Transverse colon (tissue), 4 donors: ENCODE measurements at regions not wholly inside any gene's neighbourhood (a gene's known extent, or its start where the extent isn't known, plus 50 kb on each side); places are given as distances from the start of the nearest gene placed in this dataset.

Experiments
- DNase-seq: peaks from one replicate; pipeline ENCODE4 v3.0.0-alpha.2; 2019
- H3K27ac ChIP-seq, 4 donors: fragments of 200-600 bp; sonication (generic); 2 replicates each; pipeline ENCODE4 v1.5.1; 2016 to 2018; ENCODE audit warnings: inconsistent platforms in 4 of 4
- H3K27me3 ChIP-seq: fragments of 200-600 bp; sonication (generic); 2 replicates; pipeline ENCODE4 v1.5.1; 2017; ENCODE audit warnings: inconsistent platforms
- H3K36me3 ChIP-seq, 4 donors: fragments of 200-600 bp; sonication (generic); 2 replicates each; pipeline ENCODE4 v1.5.1; 2017 to 2019; ENCODE audit warnings: inconsistent platforms in 4 of 4
- H3K4me1 ChIP-seq, 4 donors: fragments of 200-600 bp; sonication (generic); 2 replicates each; pipeline ENCODE4 v1.5.1; 2017 to 2020; ENCODE audit warnings: inconsistent platforms in 4 of 4
- H3K4me3 ChIP-seq, 4 donors: fragments of 200-600 bp; sonication (generic); 1 replicate in 1 of 4; 2 replicates in 3 of 4; pipeline versions ENCODE4 v1.5.1 to v1.6.1; 2017 to 2019; ENCODE audit warnings: inconsistent platforms in 4 of 4
- H3K9me3 ChIP-seq, 2 donors: fragments of 200-600 bp; sonication (generic); 2 replicates each; pipeline ENCODE4 v1.5.1; 2017 to 2019; ENCODE audit warnings: inconsistent platforms in 2 of 2
- CTCF ChIP-seq, 5 experiments: fragments of 200-600 bp in 3 of 5; fragments of 450-650 bp in 2 of 5; sonication (generic) in 3 of 5; IDR thresholded peaks; 1 replicate in 2 of 5; 2 replicates in 3 of 5; pipeline ENCODE4 v1.5.1; 2016 to 2017; ENCODE audit warnings: antibody characterized with exemption in 5 of 5, inconsistent platforms in 3 of 5, mild to moderate bottlenecking in 2 of 5, moderate library complexity in 1 of 5
- EP300 ChIP-seq: sonication (generic); formaldehyde crosslinking; IDR thresholded peaks from one replicate; pipeline ENCODE4 v1.6.1; 2017; ENCODE audit warnings: antibody characterized with exemption, low read depth
- POLR2A ChIP-seq: fragments of 450-650 bp; IDR thresholded peaks from one replicate; pipeline ENCODE4 v1.6.1; 2016; ENCODE audit warnings: antibody characterized with exemption, mild to moderate bottlenecking, moderate library complexity
- POLR2AphosphoS5 ChIP-seq, 3 donors: sonication (generic); formaldehyde crosslinking; IDR thresholded peaks; one replicate each; pipeline ENCODE4 v1.6.1; 2016; ENCODE audit warnings: antibody characterized with exemption in 3 of 3
- WGBS, 2 donors: methylation state at CpG; one replicate each; pipeline ENCODE4 v1.1.5; 2018; ENCODE audit warnings: low coverage in 1 of 2; 5-methylcytosine and 5-hydroxymethylcytosine counted together
- in situ Hi-C, 4 donors: fragments of 200-750 bp; cut with MboI; loops; one replicate each; pipeline versions ENCODE4 v1.15.0 to v1.15.1; 2017; ENCODE audit warnings: low sequenced_read_pairs in 3 of 4, low pct_ligation_motif_present in 1 of 4, low pct_unique_long_range_greater_than_20kb in 1 of 4
- intact Hi-C: fragments of 100-400 bp; cut with DNase I; formaldehyde crosslinking; loops from one replicate; pipeline ENCODE4 v1.15.1; 2023; ENCODE audit warnings: low total_unique reads

- no peak for TF ChIP-seq POLR2AphosphoS5 (IDR thresholded peaks at IDR 0.05)
- TF ChIP-seq EP300, result no peak
- Histone ChIP-seq H3K27me3 (no peaks in the 10 kb centered on the region), H3K9me3 (no peaks in the 10 kb centered on the region), H3K4me3 (no peak overlapping the region), H3K36me3 (no peaks in the 10 kb centered on the region), H3K27ac (no peak overlapping the region), H3K4me1 (peaks cover 0 to 40% (median 20%) of the 10 kb centered on the region in 4 donors)
- no peak for DNase-seq
- intact Hi-C loops, result no loop called here
- WGBS, 2 donors, result 93 to 100% methylated on average over 2 to 4 of the region's 4 CpGs
- in situ Hi-C loops, result no loop called here
These were observed 157.4 kb upstream of the FOXN3 start for GRCh38 chr14:89574420-89574819.

GRCh38 chr14:89573399-89573657 lies 156.3 kb upstream of the FOXN3 start:
- no peak overlapping the region for H3K27ac ChIP-seq
- H3K9me3 ChIP-seq, result no peaks in the 10 kb centered on the region
- peaks cover 0 to 36% (median 20%) of the 10 kb centered on the region in 4 donors for H3K4me1 ChIP-seq
- no peak for DNase-seq
- no peak for TF ChIP-seq POLR2AphosphoS5 (IDR thresholded peaks at IDR 0.05)
- no peak for TF ChIP-seq EP300
- TF ChIP-seq POLR2A, result no peak
- no peak for TF ChIP-seq CTCF (IDR thresholded peaks at IDR 0.05)
- H3K4me3 ChIP-seq, result no peak overlapping the region
- H3K27me3 ChIP-seq, result no peaks in the 10 kb centered on the region
- intact Hi-C loops (no loop called here), in situ Hi-C loops (no loop called here)
- WGBS, 2 donors, result 35 to 69% methylated on average over 3 of the region's 3 CpGs
- H3K36me3 ChIP-seq, result no peaks in the 10 kb centered on the region

- DNase-seq, result no peak
- in situ Hi-C loops (no loop called here), intact Hi-C loops (no loop called here)
- H3K9me3 ChIP-seq, result no peaks in the 10 kb centered on the region
- WGBS, 2 donors, result 61 to 62% methylated on average over 6 to 10 of the region's 10 CpGs
- no peak overlapping the region for H3K4me3 ChIP-seq
- no peaks in the 10 kb centered on the region for H3K36me3 ChIP-seq
- H3K27me3 ChIP-seq, result no peaks in the 10 kb centered on the region
- no peak overlapping the region for H3K27ac ChIP-seq
- H3K4me1 ChIP-seq, result peaks cover 0 to 36% (median 20%) of the 10 kb centered on the region in 4 donors
- TF ChIP-seq POLR2A, result no peak
- TF ChIP-seq EP300, result no peak
- TF ChIP-seq POLR2AphosphoS5 (IDR thresholded peaks at IDR 0.05), result no peak
- TF ChIP-seq CTCF (IDR thresholded peaks at IDR 0.05), result no peak
These were observed 155.8 kb upstream of the FOXN3 start for GRCh38 chr14:89572596-89573398.

- no peak for TF ChIP-seq POLR2AphosphoS5 (IDR thresholded peaks at IDR 0.05)
- TF ChIP-seq CTCF (IDR thresholded peaks at IDR 0.05), result no peak
- no peak for TF ChIP-seq EP300
- no peaks in the 10 kb centered on the region for H3K27me3 ChIP-seq
- DNase-seq, result no peak
- in situ Hi-C loops, result no loop called here
- H3K27ac ChIP-seq, result no peak overlapping the region
- peaks cover 0 to 36% (median 20%) of the 10 kb centered on the region in 4 donors for H3K4me1 ChIP-seq
- WGBS, 2 donors, result 28% methylated on average over 1 of the region's 1 CpG; no CpG with 5 or more reads in 1 of the 2 donors
- no peaks in the 10 kb centered on the region for H3K36me3 ChIP-seq
- H3K9me3 ChIP-seq, result no peaks in the 10 kb centered on the region
- intact Hi-C loops, result no loop called here
- no peak overlapping the region for H3K4me3 ChIP-seq
These were observed 154.5 kb upstream of the FOXN3 start for GRCh38 chr14:89571491-89571890.
